Neural cell (in vitro differentiated cells): ENCODE measurements at regions not wholly inside any gene's neighbourhood (a gene's known extent, or its start where the extent isn't known, plus 50 kb on each side); places are given as distances from the start of the nearest gene placed in this dataset.

ENCODE experiments used
- H2AFZ ChIP-seq: fragments of 200-600, 300-800 bp; sonication (generic), shearing (Covaris generic); 2 replicates; pipeline ENCODE4 v1.6.0; 2014; ENCODE audit warnings: low read depth, mild to moderate bottlenecking, antibody characterized with exemption, low read length, moderate library complexity
- H3F3A ChIP-seq: fragments of 200-600 bp; shearing (Covaris generic); 2 replicates; pipeline ENCODE4 v1.6.1; 2016; ENCODE audit warnings: mild to moderate bottlenecking, moderate library complexity, mixed read lengths, antibody characterized with exemption, low read length; ENCODE audit not compliant: insufficient read depth, poor library complexity, severe bottlenecking
- H3K27ac ChIP-seq: fragments of 200-600, 300-800 bp; sonication (generic), shearing (Covaris generic); 2 replicates; pipeline ENCODE4 v1.5.1; 2014; ENCODE audit warnings: mild to moderate bottlenecking, low read length, moderate library complexity
- H3K27me3 ChIP-seq: fragments of 300-800, 200-600 bp; sonication (generic), shearing (Covaris generic); 2 replicates; pipeline ENCODE4 v1.6.0; 2014; ENCODE audit warnings: mild to moderate bottlenecking, low read depth, low read length, moderate library complexity; ENCODE audit not compliant: insufficient read depth
- H3K36me3 ChIP-seq: fragments of 300-800, 200-600 bp; sonication (generic), shearing (Covaris generic); 2 replicates; pipeline ENCODE4 v1.5.1; 2014; ENCODE audit warnings: mild to moderate bottlenecking, antibody characterized with exemption, low read length, moderate library complexity; ENCODE audit not compliant: insufficient read depth
- H3K4me2 ChIP-seq: fragments of 300-800, 200-600 bp; sonication (generic), shearing (Covaris generic); 2 replicates; pipeline ENCODE4 v1.6.0; 2014; ENCODE audit warnings: mild to moderate bottlenecking, low read length
- H3K4me3 ChIP-seq: fragments of 300-800, 200-600 bp; sonication (generic), shearing (Covaris generic); 2 replicates; pipeline ENCODE4 v1.5.1; 2014; ENCODE audit warnings: mild to moderate bottlenecking, low read length, moderate library complexity
- H3K79me2 ChIP-seq: fragments of 200-600 bp; shearing (Covaris generic); replicated peaks from 2 replicates; pipeline ENCODE4 v1.6.0; 2014; ENCODE audit warnings: mild to moderate bottlenecking, low read length, moderate library complexity; ENCODE audit not compliant: insufficient read depth
- H3K9ac ChIP-seq: fragments of 300-800, 200-600 bp; sonication (generic), shearing (Covaris generic); 2 replicates; pipeline ENCODE4 v1.6.1; 2016; ENCODE audit warnings: mild to moderate bottlenecking, low read length, mixed read lengths
- H3K9me2 ChIP-seq: fragments of 200-600 bp; shearing (Covaris generic); 2 replicates; pipeline ENCODE4 v1.6.1; 2016; ENCODE audit warnings: mild to moderate bottlenecking, low read length, mixed read lengths; ENCODE audit not compliant: insufficient read depth
- H3K9me3 ChIP-seq: fragments of 200-600, 300-800 bp; sonication (generic), shearing (Covaris generic); 2 replicates; pipeline ENCODE4 v1.6.1; 2016; ENCODE audit warnings: mild to moderate bottlenecking, mixed run types, low read length, moderate library complexity, mixed read lengths
- H4K20me1 ChIP-seq: fragments of 200-600 bp; shearing (Covaris generic); 2 replicates; pipeline ENCODE4 v1.6.1; 2016; ENCODE audit warnings: mild to moderate bottlenecking, mixed run types; ENCODE audit not compliant: insufficient read depth
- EP300 ChIP-seq: fragments of 450-650 bp; conservative IDR thresholded peaks from 2 replicates; pipeline ENCODE4 v1.6.1; 2014; ENCODE audit warnings: antibody characterized with exemption, mild to moderate bottlenecking, moderate library complexity; ENCODE audit not compliant: poor library complexity, severe bottlenecking
- EZH2 ChIP-seq: fragments of 200-600, 300-800 bp; shearing (Covaris generic), sonication (generic); IDR thresholded peaks from 2 replicates; pipeline ENCODE4 v1.6.1; 2014; ENCODE audit warnings: antibody characterized with exemption, low read length, borderline replicate concordance, mild to moderate bottlenecking; ENCODE audit not compliant: insufficient read depth, poor library complexity, severe bottlenecking
- MXI1 ChIP-seq: fragments of 450-650 bp; conservative IDR thresholded peaks from 2 replicates; pipeline ENCODE4 v1.6.1; 2014; ENCODE audit warnings: antibody characterized with exemption, mild to moderate bottlenecking; ENCODE audit not compliant: poor library complexity, severe bottlenecking
- POLR2AphosphoS5 ChIP-seq: IDR thresholded peaks from 2 replicates; pipeline ENCODE4 v1.6.1; 2012
- RAD21 ChIP-seq: fragments of 450-650 bp; conservative IDR thresholded peaks from 2 replicates; pipeline ENCODE4 v1.6.1; 2014; ENCODE audit warnings: antibody characterized with exemption, mild to moderate bottlenecking, moderate library complexity
- SMC3 ChIP-seq: fragments of 450-650 bp; conservative IDR thresholded peaks from 2 replicates; pipeline ENCODE4 v1.6.1; 2014; ENCODE audit warnings: antibody characterized with exemption, mild to moderate bottlenecking, moderate library complexity; ENCODE audit not compliant: poor library complexity
- TAF1 ChIP-seq: IDR thresholded peaks from 2 replicates; pipeline ENCODE4 v1.6.1; 2012; ENCODE audit warnings: low read depth
- TF ChIP-seq, protein P1 (sequence below): IDR thresholded peaks from 2 replicates; pipeline ENCODE4 v1.6.1; 2012; ENCODE audit warnings: borderline replicate concordance
- TF ChIP-seq, protein P2 (sequence below): fragments of 450-650 bp; IDR thresholded peaks from 2 replicates; pipeline ENCODE4 v1.5.1; 2014; ENCODE audit warnings: antibody characterized with exemption, mild to moderate bottlenecking, moderate library complexity; ENCODE audit not compliant: poor library complexity, severe bottlenecking

DNA sequence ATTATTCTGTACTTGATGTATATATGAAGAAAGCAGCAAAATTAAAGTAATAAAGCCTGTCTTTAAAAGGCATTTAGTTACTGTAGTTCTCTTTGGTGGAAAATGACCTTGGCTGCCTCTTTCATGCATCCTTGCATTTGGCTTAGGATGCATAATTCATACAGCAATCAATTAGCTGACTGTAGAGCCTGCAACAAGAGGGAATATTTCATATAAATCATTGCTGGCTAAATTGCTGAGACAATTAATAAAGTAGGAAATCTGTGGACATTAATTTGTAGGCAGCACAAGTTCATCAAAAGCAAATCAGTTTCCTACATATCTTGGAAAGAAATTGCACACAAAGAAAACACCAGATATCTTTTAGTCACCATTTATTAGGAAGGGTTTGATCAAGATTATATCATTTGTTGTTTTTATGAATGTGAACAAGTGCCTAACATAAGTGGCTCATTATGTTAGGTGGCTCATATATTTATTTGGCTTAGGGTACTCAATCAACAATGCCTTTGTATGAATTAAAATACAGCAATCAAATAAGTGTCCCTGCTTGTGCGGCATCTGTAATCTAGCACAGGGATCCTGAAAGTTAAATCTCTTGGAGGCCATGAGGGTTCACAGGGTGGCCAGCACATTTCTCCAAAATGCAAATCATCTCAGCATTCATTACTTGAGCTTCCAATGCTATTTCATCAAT lies 220.4 kb upstream of the SPOPL start:
- no peaks in the 10 kb centered on the region for H3K27me3 ChIP-seq

DNA sequence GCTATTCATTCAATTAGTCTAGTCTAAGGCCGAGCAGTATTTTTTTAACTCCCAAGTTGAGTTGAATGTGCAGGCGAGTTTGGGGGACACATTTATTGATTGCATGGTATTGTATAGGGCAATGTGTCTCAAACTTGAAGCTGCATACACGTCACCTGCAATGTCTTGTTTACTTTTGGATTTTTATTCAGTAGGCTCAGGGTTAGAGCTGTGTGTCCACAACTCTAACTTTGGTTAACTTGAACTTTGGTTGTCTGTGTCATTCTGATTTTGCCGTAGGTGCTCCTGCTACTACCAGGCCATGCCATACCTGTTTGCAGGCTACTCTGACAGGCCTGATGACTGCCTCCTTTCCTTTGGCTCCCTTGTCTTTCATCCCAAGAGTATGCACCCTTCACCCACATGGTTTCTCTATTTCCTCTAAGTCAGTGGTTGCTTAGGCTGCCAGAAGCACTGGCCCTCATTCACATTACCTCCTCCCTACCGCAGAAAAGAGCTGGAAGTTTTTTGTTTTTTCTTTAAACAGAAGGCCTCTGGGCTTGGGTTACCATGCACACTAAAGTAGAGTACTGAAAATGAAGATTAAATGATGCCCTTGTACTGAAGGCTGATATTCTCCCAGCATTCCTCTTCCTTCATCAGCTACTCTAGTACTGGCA lies 219.4 kb upstream of the SPOPL start:
- no peak overlapping the region for H3K4me3 ChIP-seq

More for the DNA sequence above, 220.4 kb upstream of the SPOPL start:
- Histone ChIP-seq H3K4me3 (no peak overlapping the region), H3F3A (no peaks in the 10 kb centered on the region), H3K36me3 (no peaks in the 10 kb centered on the region), H3K9me3 (no peaks in the 10 kb centered on the region), H3K79me2 (no peaks in the 10 kb centered on the region), H4K20me1 (no peaks in the 10 kb centered on the region), H3K4me2 (no peak overlapping the region), H3K9me2 (no peaks in the 10 kb centered on the region), H3K9ac (no peak overlapping the region), H3K27ac (no peak overlapping the region), H2AFZ (no peak overlapping the region)
- TF ChIP-seq EP300 (no peak), POLR2AphosphoS5 (no peak), SMC3 (no peak), MXI1 (no peak), TAF1 (no peak), EZH2 (no peak), RAD21 (no peak)
- TF ChIP-seq, protein P1, sequence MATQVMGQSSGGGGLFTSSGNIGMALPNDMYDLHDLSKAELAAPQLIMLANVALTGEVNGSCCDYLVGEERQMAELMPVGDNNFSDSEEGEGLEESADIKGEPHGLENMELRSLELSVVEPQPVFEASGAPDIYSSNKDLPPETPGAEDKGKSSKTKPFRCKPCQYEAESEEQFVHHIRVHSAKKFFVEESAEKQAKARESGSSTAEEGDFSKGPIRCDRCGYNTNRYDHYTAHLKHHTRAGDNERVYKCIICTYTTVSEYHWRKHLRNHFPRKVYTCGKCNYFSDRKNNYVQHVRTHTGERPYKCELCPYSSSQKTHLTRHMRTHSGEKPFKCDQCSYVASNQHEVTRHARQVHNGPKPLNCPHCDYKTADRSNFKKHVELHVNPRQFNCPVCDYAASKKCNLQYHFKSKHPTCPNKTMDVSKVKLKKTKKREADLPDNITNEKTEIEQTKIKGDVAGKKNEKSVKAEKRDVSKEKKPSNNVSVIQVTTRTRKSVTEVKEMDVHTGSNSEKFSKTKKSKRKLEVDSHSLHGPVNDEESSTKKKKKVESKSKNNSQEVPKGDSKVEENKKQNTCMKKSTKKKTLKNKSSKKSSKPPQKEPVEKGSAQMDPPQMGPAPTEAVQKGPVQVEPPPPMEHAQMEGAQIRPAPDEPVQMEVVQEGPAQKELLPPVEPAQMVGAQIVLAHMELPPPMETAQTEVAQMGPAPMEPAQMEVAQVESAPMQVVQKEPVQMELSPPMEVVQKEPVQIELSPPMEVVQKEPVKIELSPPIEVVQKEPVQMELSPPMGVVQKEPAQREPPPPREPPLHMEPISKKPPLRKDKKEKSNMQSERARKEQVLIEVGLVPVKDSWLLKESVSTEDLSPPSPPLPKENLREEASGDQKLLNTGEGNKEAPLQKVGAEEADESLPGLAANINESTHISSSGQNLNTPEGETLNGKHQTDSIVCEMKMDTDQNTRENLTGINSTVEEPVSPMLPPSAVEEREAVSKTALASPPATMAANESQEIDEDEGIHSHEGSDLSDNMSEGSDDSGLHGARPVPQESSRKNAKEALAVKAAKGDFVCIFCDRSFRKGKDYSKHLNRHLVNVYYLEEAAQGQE = no peak
- TF ChIP-seq, protein P2, sequence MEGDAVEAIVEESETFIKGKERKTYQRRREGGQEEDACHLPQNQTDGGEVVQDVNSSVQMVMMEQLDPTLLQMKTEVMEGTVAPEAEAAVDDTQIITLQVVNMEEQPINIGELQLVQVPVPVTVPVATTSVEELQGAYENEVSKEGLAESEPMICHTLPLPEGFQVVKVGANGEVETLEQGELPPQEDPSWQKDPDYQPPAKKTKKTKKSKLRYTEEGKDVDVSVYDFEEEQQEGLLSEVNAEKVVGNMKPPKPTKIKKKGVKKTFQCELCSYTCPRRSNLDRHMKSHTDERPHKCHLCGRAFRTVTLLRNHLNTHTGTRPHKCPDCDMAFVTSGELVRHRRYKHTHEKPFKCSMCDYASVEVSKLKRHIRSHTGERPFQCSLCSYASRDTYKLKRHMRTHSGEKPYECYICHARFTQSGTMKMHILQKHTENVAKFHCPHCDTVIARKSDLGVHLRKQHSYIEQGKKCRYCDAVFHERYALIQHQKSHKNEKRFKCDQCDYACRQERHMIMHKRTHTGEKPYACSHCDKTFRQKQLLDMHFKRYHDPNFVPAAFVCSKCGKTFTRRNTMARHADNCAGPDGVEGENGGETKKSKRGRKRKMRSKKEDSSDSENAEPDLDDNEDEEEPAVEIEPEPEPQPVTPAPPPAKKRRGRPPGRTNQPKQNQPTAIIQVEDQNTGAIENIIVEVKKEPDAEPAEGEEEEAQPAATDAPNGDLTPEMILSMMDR = no peak

More for the DNA sequence above, 219.4 kb upstream of the SPOPL start:
- Histone ChIP-seq H3K9me2 (no peaks in the 10 kb centered on the region), H3F3A (no peaks in the 10 kb centered on the region), H2AFZ (no peak overlapping the region), H3K79me2 (no peaks in the 10 kb centered on the region), H3K27ac (no peak overlapping the region), H3K36me3 (no peaks in the 10 kb centered on the region), H3K27me3 (no peaks in the 10 kb centered on the region), H3K9ac (no peak overlapping the region), H4K20me1 (no peaks in the 10 kb centered on the region), H3K4me2 (no peak overlapping the region), H3K9me3 (no peaks in the 10 kb centered on the region)
- TF ChIP-seq MXI1 (no peak), SMC3 (no peak), POLR2AphosphoS5 (no peak), EP300 (no peak)
- TF ChIP-seq, protein P1 = no peak
